Skeletal muscle satellite cell (primary cell): ENCODE measurements at regions not wholly inside any gene's neighbourhood (a gene's known extent, or its start where the extent isn't known, plus 50 kb on each side); places are given as distances from the start of the nearest gene placed in this dataset.
A peak's percentile ranks its signal among the peaks of the same experiment; 100 is the strongest.
"Not testable (repeated sequence)": the region's sequence is repeated elsewhere in the genome, so short reads cannot be mapped to it uniquely, and the experiment has no call there.

Experiments
- H3K27me3 ChIP-seq: 2 replicates; pipeline ENCODE4 v1.7.0; 2013; ENCODE audit warnings: low read length; ENCODE audit not compliant: control insufficient read depth, insufficient read depth
- H3K36me3 ChIP-seq: 2 replicates; pipeline ENCODE4 v1.7.0; 2013; ENCODE audit warnings: mild to moderate bottlenecking, control low read depth, low read length; ENCODE audit not compliant: insufficient read depth
- H3K4me1 ChIP-seq: 2 replicates; pipeline ENCODE4 v1.7.0; 2013; ENCODE audit warnings: low read length; ENCODE audit not compliant: control insufficient read depth, insufficient read depth
- H3K4me2 ChIP-seq: 2 replicates; pipeline ENCODE4 v1.7.0; 2013; ENCODE audit warnings: mild to moderate bottlenecking, low read length
- H3K4me3 ChIP-seq: 2 replicates; pipeline ENCODE4 v1.7.0; 2013; ENCODE audit warnings: low read length
- H3K9ac ChIP-seq: 2 replicates; pipeline ENCODE4 v1.7.0; 2013; ENCODE audit warnings: mild to moderate bottlenecking, low read depth, low read length, moderate library complexity
- H3K9me3 ChIP-seq: replicated peaks from 2 replicates; pipeline ENCODE4 v1.7.0; 2013; ENCODE audit warnings: mild to moderate bottlenecking, control low read depth, low read length

GRCh38 chr14:103186909-103187586, 63.8 kb downstream of the TNFAIP2 start:
- H3K9ac ChIP-seq: no peak overlapping the region
- no peaks in the 10 kb centered on the region for H3K36me3 ChIP-seq
- H3K9me3 ChIP-seq: no peaks in the 10 kb centered on the region
- H3K4me1 ChIP-seq: no peaks in the 10 kb centered on the region
- H3K27me3 ChIP-seq: peaks cover 52% of the 10 kb centered on the region
- no peak overlapping the region for H3K4me2 ChIP-seq
- no peak overlapping the region for H3K4me3 ChIP-seq

DNA sequence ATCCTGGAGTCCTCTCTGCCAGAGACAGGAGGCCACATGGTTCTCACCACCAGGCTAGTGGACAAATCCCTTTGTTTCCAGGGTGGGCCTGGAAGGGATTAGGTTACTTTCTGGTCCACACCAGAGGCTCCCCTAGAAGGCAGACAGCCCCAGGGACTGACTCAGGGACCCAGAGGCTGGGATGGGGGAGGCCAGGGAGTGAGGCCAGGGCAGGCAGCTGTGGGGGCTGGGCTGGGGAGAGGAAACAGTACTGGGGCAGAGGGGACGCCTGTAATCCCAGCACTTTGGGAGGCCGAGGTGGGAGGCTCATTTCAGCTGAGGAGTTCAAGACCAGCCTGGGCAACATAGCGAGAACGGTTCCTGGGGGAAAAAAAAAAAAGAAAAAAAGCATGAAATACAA, 64.7 kb downstream of the TNFAIP2 start:
- Histone ChIP-seq H3K9me3 (no peaks in the 10 kb centered on the region), H3K4me3 (no peak overlapping the region), H3K4me2 (no peak overlapping the region), H3K4me1 (no peaks in the 10 kb centered on the region), H3K9ac (no peak overlapping the region), H3K27me3 (peaks cover 61% of the 10 kb centered on the region), H3K36me3 (no peaks in the 10 kb centered on the region)

DNA sequence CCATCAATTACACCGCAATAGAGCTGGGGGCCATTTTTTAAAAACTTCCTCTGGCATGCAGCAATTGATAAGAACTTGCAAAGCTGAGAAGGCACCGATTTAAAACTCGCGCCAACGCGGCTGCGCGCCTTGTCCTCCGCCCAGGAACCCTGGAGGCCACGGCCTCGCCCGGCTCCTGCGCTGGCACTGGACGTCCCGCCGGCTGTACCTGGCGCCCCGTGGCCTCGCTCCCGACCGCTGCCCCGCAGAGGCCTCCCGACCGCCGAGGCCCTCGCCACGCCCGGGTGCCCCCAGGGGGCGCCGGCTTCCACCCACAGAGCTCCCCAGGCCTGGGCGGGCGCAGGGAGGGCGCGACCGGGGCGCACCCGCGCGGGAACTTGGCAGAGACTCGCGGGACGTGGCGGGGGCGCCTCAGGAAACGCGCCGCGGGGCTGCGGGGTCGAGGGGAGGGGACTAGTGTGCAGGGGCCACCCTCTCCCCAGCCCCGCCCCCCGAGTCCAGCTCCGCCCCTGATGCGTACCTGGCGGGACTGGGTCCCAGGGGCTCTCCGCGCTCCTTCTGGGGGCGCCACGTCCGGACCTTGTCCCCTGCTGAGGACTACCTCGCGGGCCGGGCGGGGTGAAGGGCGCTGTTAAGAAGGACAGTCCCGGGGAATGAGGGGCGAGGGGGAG, 65.7 kb downstream of the TNFAIP2 start:
- Histone ChIP-seq H3K4me2 (peak overlapping the region; percentile 69), H3K4me3 (peak overlapping the region; percentile 51), H3K9ac (no peak overlapping the region), H3K9me3 (no peaks in the 10 kb centered on the region), H3K27me3 (peaks cover 64% of the 10 kb centered on the region), H3K36me3 (no peaks in the 10 kb centered on the region), H3K4me1 (no peaks in the 10 kb centered on the region)

DNA sequence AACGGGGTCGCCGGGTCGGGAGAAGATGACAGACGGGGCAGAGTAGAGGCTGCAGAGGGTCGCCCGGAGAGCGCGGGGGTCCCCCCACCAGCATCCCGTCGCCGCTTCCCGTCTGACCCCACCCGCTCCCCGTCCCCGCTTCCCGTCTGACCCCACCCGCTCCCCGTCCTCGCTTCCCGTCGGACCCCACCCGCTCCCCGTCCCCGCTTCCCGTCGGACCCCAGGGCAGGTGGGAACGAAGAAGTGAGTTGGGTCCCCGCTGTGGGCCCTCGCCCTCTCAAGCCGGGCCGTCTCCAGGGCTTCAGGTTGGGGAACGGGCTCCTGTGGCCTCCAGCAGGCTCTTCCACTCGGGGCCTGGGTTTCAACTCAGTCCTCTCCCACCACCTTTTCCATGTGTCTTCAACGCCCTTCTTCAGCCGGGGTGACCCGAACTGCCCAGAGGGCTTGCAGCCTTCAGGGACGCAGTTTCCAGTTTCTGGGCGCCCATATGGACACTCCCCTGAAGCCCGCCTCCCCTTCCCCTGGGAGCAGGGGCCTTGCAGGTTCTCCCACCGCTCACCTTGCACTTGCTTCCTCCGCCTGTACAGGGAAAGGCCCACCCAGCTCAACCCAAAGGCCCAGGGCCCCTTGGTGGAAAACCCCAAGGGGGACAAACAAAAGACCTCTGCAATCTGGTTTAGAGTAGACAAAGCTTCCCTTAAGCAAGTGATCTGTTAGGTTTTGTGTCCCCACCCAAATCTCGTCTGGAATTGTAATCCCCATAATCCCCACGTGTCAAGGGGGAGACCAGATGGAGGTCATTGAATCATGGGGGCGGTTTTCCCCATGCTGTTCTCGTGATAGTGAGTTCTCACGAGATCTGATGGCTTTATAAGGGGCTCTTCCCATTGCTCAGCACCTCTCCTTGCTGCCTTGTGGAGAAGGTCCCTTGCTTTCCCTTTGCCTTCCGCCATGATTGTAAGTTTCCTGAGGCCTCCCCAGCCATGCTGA, 66.5 kb downstream of the TNFAIP2 start:
- Histone ChIP-seq H3K4me2 (peak overlapping the region; percentile 69), H3K27me3 (peaks cover 69% of the 10 kb centered on the region), H3K4me3 (no peak overlapping the region), H3K9ac (no peak overlapping the region), H3K36me3 (no peaks in the 10 kb centered on the region), H3K9me3 (no peaks in the 10 kb centered on the region), H3K4me1 (peaks cover 4% of the 10 kb centered on the region)

- Histone ChIP-seq H3K36me3 (no peaks in the 10 kb centered on the region), H3K27me3 (peaks cover 69% of the 10 kb centered on the region), H3K4me3 (no peak overlapping the region), H3K9ac (no peak overlapping the region), H3K4me2 (no peak overlapping the region), H3K4me1 (peaks cover 4% of the 10 kb centered on the region), H3K9me3 (no peaks in the 10 kb centered on the region)
Observed at GRCh38 chr14:103190741-103191140, 67.5 kb downstream of the TNFAIP2 start.

GRCh38 chr14:103191844-103192243, 68.6 kb downstream of the TNFAIP2 start:
- no peak overlapping the region for H3K4me2 ChIP-seq
- peaks cover 63% of the 10 kb centered on the region for H3K27me3 ChIP-seq
- H3K4me1 ChIP-seq: peaks cover 4% of the 10 kb centered on the region
- H3K36me3 ChIP-seq: no peaks in the 10 kb centered on the region
- H3K9me3 ChIP-seq: no peaks in the 10 kb centered on the region
- no peak overlapping the region for H3K4me3 ChIP-seq
- H3K9ac ChIP-seq: no peak overlapping the region

GRCh38 chr14:103192246-103192840, 69.1 kb downstream of the TNFAIP2 start:
- no peak overlapping the region for H3K9ac ChIP-seq
- H3K4me1 ChIP-seq: peaks cover 4% of the 10 kb centered on the region
- H3K36me3 ChIP-seq: no peaks in the 10 kb centered on the region
- H3K4me3 ChIP-seq: no peak overlapping the region
- no peak overlapping the region for H3K4me2 ChIP-seq
- no peaks in the 10 kb centered on the region for H3K9me3 ChIP-seq
- peaks cover 58% of the 10 kb centered on the region for H3K27me3 ChIP-seq

- not testable (repeated sequence) for H3K4me2 ChIP-seq, H3K9me3 ChIP-seq, H3K9ac ChIP-seq, H3K4me1 ChIP-seq, H3K36me3 ChIP-seq, H3K4me3 ChIP-seq
- peaks cover 54% of the 10 kb centered on the region for H3K27me3 ChIP-seq
Observed at GRCh38 chr14:103192861-103193260, 69.6 kb downstream of the TNFAIP2 start.

GRCh38 chr14:103193491-103193890, 70.2 kb downstream of the TNFAIP2 start:
- not testable (repeated sequence) for H3K9me3 ChIP-seq, H3K9ac ChIP-seq, H3K36me3 ChIP-seq, H3K4me2 ChIP-seq, H3K4me1 ChIP-seq, H3K4me3 ChIP-seq
- H3K27me3 ChIP-seq: peaks cover 48% of the 10 kb centered on the region

DNA sequence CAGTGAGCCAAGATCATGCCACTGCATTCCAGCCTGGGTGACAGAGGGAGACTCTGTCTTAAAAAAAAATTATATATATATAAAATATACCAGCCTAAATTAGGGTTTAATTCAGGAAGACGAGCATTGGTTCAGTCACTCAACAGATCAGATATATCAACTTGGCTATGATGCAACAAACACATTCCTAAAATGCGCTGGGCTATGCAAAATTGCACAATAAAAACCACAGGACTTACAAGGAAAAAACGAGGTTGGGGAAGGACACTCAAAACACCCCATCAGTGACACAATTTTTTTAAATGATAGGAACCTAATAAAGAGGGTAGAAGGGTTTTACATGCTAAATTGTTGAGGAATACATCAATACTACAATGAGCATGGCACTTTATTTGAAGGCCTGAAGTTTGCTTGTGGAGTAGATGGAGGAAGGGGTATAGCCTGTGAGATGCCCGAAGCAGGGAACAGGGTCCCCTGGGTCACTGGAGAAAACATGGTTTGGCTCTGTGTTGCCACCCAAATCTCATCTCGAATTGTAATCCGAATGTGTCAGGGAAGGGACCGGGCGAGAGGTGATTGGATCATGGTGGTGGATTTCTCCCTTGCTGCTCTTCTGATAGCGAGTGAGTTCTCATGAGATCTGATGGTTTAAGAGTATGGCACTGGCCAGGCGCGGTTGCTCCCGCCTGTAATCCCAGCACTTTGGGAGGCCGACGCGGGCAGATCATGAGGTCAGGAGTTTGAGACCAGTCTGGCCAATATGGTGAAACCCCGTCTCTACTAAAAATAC, 71.2 kb downstream of the TNFAIP2 start:
- Histone ChIP-seq H3K27me3 (peaks cover 50% of the 10 kb centered on the region), H3K36me3 (no peaks in the 10 kb centered on the region), H3K9ac (no peak overlapping the region), H3K4me1 (peaks cover 10% of the 10 kb centered on the region), H3K4me3 (no peak overlapping the region), H3K4me2 (no peak overlapping the region), H3K9me3 (no peaks in the 10 kb centered on the region)
